CD4-positive, alpha-beta T cell treated with Interleukin-1 beta for 1 hour (primary cell): ENCODE measurements at regions not wholly inside any gene's neighbourhood (a gene's known extent, or its start where the extent isn't known, plus 50 kb on each side); places are given as distances from the start of the nearest gene placed in this dataset.
"Not testable (repeated sequence)": the region's sequence is repeated elsewhere in the genome, so short reads cannot be mapped to it uniquely, and the experiment has no call there.

ENCODE experiments used
- DNase-seq, 2 donors: peaks; one replicate each; pipeline ENCODE4 v3.0.0-alpha.2; 2020 to 2022

DNA sequence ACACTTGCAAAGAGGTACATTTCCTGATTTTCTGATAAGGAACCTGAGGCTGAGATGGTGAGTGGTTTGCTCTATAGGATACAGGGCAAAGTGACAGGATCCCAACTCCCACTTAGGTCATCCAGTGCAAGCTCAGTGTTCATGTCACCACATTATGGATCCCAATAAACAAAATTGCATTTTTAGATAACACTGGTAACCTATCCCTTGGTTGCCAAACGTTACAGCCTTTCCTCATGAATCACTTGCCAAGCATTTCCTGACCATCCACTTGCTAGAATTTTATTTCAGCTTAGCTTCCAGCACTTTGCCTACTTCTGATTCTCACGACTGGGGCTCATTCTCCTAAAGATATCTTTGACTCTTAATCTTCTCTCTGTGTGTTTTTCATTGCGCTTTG, 131.4 kb upstream of the ODAD2 start:
- DNase-seq = no peak

DNA sequence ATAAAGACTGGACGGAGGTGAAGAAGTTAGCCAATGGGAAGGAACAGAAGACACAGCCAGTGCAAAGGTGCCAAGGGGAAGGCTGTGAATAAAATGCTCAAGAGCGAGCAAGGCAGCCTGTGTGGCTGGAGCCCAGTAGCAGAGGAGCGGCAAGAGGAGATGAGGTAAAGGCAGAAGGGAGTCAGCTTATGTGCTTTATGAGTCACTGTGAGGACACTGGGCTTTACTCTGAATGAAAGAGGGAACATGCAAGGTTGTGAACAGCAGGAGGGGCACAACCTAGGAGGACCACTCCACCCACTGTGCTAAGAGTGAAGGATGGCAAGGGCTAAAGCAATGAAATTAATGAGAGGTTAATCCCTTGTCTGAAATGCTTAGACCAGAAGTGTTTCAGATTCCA, 129.0 kb upstream of the ODAD2 start:
- DNase-seq = no peak

DNA sequence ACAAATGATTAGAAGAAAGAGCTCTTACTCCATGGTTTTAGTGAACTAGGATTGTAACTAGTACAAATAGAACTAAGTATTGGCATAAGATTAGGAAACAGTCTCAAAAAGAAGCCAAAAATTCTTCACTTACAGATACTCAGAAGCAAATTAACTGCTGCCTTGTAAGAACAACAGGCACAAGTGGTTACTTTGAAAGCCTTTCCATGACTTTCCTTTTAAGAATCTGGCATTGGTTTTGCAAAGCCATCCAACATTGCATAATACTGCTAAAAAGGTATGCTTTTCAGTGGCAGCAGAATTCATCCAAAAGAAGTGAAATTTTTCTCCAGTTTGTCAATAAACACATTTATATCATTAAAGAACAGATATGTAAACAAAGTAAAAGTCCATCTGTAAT, 126.8 kb upstream of the ODAD2 start:
- no peak for DNase-seq

DNA sequence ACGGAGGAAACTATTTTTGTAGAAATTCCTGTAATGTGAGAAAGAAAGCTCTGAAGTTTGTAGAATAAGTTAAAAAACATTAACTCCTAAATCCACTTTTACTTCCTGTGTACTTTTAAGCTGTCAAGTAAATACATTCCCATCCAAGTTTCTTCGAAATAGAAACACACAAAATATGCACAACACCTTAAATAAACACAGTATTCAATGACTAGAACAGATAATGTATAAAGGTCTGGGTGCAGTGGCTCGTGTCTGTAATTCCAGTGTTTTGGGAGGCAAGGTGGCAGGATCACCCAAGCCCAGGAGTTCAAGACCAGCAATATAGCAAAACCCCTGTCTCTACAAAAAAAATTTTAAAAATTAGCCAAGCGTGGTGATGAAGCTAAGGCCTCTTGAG, 121.9 kb upstream of the ODAD2 start:
- no peak for DNase-seq

DNA sequence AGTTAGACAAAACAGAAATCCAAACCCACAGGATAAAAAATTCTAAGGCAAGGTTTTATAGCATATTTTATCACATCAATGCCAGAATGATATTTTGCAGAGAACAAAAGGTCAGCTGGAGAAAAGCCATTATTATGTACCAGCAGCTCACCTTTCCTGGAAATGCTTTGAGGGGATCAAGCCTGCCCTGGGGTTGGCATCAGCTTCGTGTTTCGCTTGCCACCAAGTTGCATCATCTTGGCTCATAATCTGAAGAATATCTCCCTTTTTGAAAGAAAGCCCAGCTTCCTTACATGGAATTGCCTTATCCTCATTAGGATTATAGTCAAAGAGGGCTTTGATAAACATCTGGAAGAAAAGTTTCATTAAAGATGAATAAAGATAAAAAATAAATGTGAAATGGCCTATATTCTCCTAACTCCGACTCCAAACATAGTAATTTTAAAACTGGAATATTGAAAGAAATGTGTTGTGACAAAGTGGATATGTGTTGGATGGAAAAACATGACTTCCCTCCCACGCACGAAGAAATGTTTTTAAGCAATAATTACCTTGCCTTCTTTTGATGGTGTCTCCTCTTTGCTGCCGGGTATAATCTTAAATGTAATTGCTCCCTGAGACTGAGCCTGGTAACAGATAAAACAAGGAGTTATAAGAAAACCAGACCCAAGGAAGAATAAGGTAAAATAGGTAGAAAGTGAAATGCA, 121.3 kb upstream of the ODAD2 start:
- DNase-seq = no peak

DNA sequence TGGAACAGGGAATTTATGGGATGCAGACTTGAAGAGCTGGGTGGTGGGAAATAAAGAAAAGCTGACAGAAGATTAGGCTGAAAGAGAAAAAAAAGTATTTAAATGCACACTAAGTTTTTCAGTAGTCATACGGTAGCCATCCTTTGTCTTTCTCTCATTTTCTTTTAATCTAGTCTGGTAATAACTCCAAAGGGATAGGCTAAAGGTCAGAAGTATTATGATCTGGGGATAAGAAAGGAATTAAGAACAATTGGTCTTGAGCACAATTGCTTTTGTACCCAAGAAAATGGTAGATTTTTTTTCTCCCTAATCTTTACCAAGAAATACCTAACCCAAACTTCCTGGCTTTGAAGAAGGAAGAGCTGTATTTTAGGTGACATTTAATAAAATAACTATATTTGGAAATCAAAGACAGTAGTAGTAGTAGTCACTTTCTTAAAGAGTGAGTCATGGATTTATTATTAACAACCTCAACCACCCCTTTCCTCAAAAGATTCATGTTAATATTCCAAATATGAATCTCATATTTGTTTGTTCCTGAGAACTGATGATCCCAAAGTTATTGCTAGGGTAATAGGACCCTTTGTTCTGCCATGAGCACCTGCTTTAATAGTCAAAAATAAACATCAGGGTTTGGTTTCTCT, 120.2 kb upstream of the ODAD2 start:
- DNase-seq = no peak

DNA sequence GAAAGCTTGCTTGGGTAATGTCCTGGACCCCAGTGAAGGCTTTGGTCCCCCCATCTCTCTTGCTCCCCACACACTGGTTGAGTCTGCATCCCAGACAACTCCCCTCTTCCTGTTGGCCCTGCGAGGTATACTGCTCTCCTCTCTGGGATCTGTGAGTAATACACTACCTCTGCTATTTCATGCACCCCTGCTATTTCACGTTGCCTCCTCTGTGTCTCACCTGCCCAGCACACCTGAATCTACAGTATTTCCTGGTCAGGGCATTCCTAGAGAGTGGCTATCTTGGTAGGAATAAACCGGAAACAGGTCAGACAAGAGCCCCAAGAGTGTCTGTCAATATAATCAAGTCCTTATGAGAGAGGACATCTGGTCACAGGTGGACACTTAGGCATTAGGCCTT, 114.3 kb upstream of the ODAD2 start:
- DNase-seq = no peak

DNA sequence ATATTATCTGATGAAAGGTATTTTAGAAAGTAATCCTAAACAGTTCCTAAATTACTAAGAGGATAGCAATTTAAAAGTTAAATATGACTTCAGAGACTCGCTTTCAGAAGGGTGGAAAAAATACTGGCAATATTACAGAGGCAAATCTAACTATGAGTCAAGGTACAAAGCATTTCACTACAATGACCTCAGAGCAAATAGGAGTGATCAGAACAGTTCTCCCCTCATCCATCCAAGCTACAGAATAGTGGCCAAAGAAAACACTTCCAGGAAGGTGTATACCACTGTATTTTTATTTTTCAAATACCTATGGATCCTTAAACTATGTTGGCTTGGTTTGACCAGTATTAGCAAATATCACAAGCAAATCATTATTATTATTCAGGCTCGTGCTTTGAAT, 112.8 kb upstream of the ODAD2 start:
- no peak for DNase-seq

DNA sequence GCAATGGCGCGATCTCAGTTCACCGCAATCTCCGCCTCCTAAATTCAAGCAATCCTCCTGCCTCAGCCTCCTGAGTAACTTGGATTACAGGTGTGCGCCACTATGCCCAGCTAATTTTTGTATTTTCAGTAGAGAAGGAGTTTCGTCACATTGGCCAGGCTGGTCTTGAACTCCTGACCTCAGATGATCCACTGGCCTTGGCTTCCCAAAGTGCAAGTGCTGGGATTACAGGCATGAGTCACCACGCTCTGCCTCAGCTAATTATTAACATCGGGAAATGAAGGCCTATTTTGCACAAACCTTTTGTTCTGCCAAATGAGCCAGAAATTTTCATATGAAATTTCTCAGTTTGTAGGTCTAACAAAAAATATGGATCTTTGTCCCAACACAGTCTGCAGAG, 106.7 kb upstream of the ODAD2 start:
- DNase-seq = no peak

DNA sequence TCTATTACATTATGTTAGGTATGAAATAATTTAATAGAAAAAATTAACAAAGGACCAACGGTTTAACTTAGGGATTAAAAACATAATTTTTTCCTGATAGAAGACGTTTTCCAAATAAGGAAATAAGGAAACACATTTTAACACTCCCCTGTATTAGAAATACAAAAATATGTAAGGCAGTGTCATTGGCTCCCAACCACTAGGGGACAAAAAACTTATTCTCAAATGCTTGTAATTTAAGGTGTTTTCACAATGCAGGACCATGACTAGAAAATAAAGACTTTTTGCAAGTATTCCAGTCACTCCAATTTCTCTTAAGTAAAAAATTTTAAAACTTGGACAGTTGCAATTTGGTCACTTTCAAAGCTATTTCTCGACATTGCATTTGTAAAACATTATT, 98.8 kb upstream of the ODAD2 start:
- no peak for DNase-seq

DNA sequence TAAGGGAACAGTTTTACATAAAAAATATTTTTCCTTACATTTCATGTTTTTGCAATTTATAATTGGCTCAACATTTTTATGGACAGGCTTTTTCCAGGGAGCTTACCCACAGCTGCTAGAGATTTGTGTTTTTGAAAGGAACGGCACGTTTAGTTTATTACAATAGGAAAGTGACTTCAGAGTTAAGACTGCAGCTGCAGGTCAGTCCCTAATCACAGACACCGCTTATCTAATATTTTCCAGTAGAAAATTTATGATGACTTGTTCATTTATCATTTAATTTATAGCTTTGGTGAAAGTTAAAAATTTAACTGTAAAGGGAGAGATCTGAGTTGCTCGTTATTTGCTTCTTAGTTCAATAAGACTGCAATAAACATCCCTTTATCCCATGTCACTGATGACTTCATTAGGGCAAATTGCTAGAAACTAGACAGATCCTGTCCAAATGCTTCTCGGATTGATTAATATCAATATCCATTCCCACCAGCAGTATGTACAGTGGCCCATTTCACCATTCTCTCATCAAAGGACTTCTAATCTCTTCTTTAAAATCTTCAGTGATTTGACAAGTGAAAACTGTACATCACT, 97.0 kb upstream of the ODAD2 start:
- no peak for DNase-seq

DNA sequence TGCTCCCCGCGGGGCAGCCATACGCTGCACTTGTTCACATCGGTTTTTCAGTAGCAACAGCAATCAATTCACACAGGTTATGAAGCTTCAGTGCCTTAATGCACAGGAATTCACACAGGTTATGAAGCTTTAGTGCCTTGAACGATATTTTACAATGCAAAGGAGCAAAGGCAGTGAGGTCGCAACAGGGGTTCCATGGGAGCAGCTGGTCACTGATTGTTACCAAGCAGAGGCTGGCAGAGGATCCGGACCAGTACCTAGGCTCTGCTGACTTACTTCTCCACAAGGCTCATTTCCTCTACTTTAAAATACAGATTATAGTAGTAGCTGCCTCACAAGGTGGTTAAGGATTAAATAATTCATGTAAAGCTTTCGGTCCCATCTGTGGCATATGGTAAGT, 95.2 kb upstream of the ODAD2 start:
- no peak for DNase-seq

DNA sequence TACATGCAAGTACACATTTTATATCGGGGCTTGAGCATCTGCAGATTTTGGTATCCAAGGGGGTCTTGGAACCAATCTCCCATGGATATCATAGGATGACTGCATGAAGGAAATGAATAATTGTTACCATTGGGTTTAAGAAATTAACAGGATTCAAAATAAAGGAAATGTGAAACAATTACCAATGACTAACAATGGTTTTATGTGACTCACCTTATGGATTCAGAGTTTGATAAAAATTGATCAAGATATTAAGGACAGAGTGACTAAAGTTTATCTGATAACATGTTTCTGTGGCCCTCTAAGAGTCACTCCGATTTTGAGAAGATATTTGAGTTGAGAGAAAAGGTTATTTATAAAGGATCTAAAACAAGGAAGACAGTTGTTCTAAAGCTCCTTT, 93.0 kb upstream of the ODAD2 start:
- DNase-seq = no peak

DNA sequence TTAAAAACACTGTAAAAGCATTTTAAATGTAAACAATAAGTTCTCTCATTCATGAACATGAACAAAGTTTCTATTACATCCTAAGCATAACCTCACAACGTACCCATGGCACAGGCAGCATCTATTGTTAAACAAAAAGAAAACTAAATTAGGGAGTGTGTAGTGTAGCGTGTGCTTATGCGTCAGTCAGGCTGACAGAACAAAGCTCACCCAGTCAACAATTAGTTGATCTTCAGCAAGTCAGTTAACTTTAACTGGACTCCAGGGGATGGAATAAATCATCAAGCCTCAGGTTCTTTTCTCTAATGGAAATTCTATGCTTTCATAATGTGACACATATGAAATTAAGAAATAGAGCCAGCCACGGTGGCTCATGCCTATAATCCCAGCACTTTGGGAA, 91.6 kb upstream of the ODAD2 start:
- DNase-seq = no peak

DNA sequence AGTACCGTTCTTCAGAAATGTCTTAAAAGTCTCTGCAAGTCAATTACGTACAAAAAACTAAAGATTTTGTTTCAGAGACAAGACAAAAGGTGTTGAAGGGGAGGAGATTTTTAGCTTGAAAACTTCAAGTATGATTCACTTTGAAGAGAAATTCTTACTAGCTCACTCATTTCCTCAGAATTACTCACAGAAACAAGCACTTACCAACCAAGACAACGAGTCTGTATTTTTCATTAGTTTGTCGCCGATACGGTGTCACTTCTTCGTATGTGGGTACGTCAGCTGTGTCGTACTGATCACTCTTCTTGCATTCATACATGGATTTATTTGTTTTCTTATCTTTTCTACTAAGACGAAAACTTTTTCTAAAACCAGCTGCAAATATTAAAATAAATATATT, 90.6 kb upstream of the ODAD2 start:
- no peak for DNase-seq

DNA sequence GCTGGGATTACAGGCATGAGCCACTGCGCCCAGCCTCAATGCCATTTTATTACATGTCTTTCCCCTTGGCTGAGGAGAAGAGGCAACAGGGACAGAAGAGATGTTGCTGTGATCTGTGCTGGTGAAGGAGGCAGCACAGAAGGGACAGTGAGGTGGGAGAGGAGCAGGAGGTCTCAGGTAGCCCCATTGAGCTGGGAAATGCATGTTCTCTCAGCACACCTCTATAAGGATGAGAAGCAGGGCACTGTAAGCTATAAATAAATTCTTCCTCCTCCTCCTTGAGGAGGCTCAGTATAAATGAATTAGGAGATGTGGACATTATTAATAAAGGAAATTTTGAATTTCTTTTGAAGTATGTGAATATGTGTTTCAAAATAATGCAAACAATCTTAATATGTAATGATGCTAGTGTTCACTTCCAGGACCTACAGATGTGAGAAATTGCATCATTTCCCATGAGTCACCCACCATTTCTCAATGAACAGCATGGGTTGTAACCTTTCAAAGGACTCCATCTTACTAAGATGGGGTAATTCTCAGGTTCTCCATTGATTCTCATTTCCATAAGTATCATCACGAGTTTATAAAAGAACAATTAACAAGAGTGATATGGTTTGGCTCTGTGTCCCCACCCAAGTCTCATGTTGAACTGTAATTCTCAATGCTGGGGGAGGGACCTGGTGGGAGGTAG, 88.9 kb upstream of the ODAD2 start:
- DNase-seq = no peak

DNA sequence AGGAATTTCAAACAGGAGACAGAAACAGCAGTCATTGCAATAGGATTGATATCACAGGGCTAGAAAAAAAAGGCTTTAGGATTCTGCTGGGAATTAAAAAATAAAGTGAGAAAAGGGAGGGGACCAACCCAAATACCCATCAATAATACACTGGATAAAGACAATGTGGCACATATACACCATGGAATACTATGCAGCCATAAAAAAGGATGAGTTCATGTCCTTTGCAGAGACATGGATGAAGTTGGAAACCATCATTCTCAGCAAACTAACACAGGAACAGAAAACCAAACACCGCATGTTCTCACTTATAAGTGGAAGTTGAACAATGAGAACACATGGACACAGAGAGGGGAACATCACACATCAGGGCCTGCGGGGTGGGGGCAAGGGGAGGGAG, 86.9 kb upstream of the ODAD2 start:
- not testable (repeated sequence) for DNase-seq

DNA sequence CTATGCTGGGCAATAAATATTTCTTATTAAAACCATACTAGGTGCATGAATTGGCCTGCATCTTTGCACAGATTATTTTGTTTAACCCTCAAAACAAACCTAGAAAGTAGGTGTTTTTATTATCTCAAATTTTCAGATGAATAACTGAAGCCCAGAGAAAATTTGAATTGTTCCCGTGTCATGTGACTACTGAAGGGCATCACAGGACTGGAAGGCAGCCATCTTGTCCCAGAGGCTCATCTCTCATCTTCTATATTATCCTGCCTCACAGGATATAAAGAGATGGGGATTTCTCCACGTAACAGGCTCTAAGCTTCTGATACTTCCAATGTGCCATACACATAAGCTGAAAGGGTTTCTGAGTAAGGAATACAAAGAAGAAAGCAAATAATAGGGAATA, 84.0 kb upstream of the ODAD2 start:
- DNase-seq = no peak

DNA sequence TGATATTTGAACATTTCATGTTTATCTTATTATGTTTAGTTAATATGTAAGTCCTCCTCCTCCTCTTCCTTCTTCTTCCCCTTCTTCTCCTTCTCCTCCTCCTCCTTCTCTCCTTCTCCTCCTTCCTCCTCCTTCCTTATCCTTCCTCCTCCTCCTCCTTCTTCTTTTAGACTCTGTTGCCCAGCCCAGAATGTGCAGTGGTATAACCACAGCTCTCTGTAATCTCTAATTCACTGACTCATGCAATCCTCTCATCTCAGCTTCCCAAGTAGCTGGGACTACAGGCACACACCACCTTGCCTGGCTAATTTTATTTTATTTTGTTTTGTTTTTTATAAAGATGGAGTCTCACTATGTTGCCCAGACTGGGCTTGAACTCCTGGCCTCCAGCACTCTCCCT, 83.4 kb upstream of the ODAD2 start:
- no peak for DNase-seq

DNA sequence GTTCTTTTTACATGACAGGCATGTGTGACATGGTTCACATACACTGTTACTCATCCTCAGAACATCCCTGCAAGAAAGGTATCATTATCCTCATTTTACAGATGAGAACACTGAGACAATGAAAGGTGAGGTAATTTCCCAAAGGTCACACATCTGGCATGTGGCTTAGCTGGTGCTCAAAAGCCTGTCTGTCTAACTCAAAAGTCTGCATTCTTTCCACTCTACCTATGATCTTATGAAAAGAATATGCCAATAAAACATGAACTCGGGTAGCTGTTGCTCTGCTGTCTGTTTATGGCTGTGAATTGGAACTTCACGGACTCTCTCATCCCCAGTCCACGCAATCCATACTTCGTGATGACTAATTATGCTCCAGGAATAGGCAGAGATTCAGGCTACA, 79.0 kb upstream of the ODAD2 start:
- no peak for DNase-seq

DNA sequence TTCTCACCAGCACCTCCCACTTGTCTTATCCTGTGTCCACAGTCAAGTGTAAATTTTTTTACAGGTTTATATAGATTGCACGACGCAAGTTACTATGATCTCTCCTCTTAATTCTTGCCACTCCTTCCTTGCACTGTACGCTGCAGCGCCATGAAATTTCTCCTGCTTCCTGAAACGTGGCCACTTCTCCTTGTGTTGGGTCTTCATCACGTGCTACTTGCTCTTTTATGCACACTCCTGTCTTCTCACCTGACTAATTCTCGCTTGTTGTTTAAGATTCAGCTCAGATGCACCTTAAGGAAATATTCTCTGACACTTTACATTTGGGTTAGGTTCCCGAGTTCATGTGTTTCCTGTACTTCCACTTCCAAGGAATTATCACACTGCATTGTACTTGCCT, 76.5 kb upstream of the ODAD2 start:
- no peak for DNase-seq

DNA sequence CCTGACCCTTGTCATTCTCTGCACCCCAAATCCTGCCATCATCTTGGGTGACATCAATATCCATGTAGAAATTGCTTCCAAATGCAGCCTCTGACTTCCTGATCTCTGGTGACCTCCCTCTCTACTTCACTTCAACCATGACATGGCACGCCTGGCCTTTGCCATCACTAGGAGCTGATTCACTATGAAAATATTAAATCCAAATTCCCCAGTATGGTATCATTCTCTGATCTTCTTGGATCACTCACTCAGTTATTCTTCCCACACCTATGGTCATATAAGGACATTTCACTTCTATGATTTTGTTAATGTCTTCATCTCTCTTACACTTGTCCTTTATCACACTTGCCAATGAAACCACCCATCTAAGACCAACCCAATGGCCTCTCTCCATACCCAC, 73.7 kb upstream of the ODAD2 start:
- DNase-seq = no peak

DNA sequence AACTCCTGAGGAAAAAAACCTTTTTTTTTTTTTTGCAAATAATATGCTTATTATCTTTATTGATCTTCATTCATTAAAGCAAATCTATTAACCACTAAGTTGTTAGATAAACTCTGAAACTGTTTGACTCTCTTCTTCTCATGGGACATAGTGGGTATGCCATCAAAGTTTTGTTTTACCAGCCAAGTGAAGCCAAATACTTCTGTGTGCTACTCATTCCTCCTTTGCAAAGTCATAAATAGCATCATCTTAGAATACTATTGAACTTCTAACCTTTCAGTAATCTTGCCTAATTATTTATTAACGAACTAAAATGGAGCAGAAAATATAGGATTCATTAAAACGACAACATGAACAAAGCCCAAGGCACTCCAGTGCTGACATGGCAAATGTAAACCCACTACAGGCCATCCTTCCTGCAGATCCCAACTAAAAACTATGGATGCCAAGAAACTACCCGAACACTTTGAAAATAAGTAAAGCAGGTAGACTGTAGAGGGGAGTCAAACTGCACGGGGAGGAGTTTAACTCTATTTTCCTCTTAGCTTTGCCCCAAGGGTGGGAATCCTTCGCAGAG, 61.2 kb upstream of the ODAD2 start:
- no peak for DNase-seq

DNA sequence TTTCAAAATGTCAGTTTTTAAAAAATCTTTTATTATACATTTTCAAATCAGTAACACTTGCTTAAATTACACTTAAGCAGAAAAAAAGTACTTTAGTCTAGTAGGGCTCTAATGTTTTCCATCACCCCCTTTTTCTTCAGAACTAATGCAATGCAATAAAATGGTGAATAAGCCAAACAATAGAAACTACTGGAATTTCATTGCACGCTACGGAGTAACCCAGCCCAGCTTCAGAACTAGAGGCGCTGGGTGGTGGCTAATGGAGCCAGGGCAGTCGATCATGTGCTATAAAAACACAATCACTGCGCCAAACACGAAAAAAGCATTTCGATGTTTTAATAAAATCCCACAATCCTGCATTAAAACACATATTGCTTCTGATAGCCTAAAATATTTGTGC, 59.9 kb upstream of the ODAD2 start:
- no peak for DNase-seq
